ENCODE measurements at regions not wholly inside any gene's neighbourhood (a gene's known extent, or its start where the extent isn't known, plus 50 kb on each side); places are given as distances from the start of the nearest gene placed in this dataset.
"Not testable (repeated sequence)": the region's sequence is repeated elsewhere in the genome, so short reads cannot be mapped to it uniquely, and the experiment has no call there.

GRCh38 chr16:72596373-72596772, 424.4 kb upstream of the PMFBP1 start:
- no peak for DNase-seq (ENCODE audit: low spot score)

GRCh38 chr16:72590151-72590937, 418.4 kb upstream of the PMFBP1 start:
- no peak for DNase-seq (ENCODE audit: low spot score)

- DNase-seq (ENCODE audit: low spot score), result no peak
Measured at GRCh38 chr16:72588551-72588950, 416.6 kb upstream of the PMFBP1 start.

GRCh38 chr16:72578061-72578460, 406.1 kb upstream of the PMFBP1 start:
- not testable (repeated sequence) for DNase-seq (ENCODE audit: low spot score)

GRCh38 chr16:72576189-72576588, 404.2 kb upstream of the PMFBP1 start:
- DNase-seq (ENCODE audit: low spot score), result no peak

GRCh38 chr16:72569677-72570076, 397.7 kb upstream of the PMFBP1 start:
- no peak for DNase-seq (ENCODE audit: low spot score)

- DNase-seq (ENCODE audit: low spot score), result no peak
Measured at GRCh38 chr16:72568502-72568901, 396.5 kb upstream of the PMFBP1 start.

- DNase-seq (ENCODE audit: low spot score), result no peak
Measured at GRCh38 chr16:72566174-72566573, 394.2 kb upstream of the PMFBP1 start.

GRCh38 chr16:72565106-72565505, 393.2 kb upstream of the PMFBP1 start:
- no peak for DNase-seq (ENCODE audit: low spot score)

GRCh38 chr16:72560617-72561016, 388.7 kb upstream of the PMFBP1 start:
- DNase-seq (ENCODE audit: low spot score), result no peak

GRCh38 chr16:72558501-72558900, 386.5 kb upstream of the PMFBP1 start:
- DNase-seq (ENCODE audit: low spot score), result no peak

GRCh38 chr16:72554935-72555334, 383.0 kb upstream of the PMFBP1 start:
- DNase-seq (ENCODE audit: low spot score), result no peak

GRCh38 chr16:72552654-72553053, 380.7 kb upstream of the PMFBP1 start:
- DNase-seq (ENCODE audit: low spot score), result no peak

GRCh38 chr16:72551649-72552048, 379.7 kb upstream of the PMFBP1 start:
- no peak for DNase-seq (ENCODE audit: low spot score)

- DNase-seq (ENCODE audit: low spot score), result no peak
Measured at GRCh38 chr16:72549878-72550277, 377.9 kb upstream of the PMFBP1 start.

- DNase-seq (ENCODE audit: low spot score), result no peak
Measured at GRCh38 chr16:72542102-72542501, 370.1 kb upstream of the PMFBP1 start.

- DNase-seq (ENCODE audit: low spot score), result no peak
Measured at GRCh38 chr16:72537664-72538063, 365.7 kb upstream of the PMFBP1 start.

GRCh38 chr16:72536723-72537435, 364.9 kb upstream of the PMFBP1 start:
- no peak for DNase-seq (ENCODE audit: low spot score)

GRCh38 chr16:72532906-72533410, 361.0 kb upstream of the PMFBP1 start:
- DNase-seq (ENCODE audit: low spot score), result no peak

GRCh38 chr16:72530434-72530833, 358.5 kb upstream of the PMFBP1 start:
- no peak for DNase-seq (ENCODE audit: low spot score)

- no peak for DNase-seq (ENCODE audit: low spot score)
Measured at GRCh38 chr16:72523087-72523486, 351.1 kb upstream of the PMFBP1 start.

- no peak for DNase-seq (ENCODE audit: low spot score)
Measured at GRCh38 chr16:72517154-72517553, 345.2 kb upstream of the PMFBP1 start.

- no peak for DNase-seq (ENCODE audit: low spot score)
Measured at GRCh38 chr16:72511171-72511570, 339.2 kb upstream of the PMFBP1 start.

Data from hematopoietic multipotent progenitor cell treated with erythropoietin and hydrocortisone succinate and interleukin-3 and kit ligand, for 17 days (in vitro differentiated cells).